ENCODE measurements at regions not wholly inside any gene's neighbourhood (a gene's known extent, or its start where the extent isn't known, plus 50 kb on each side); places are given as distances from the start of the nearest gene placed in this dataset.

DNA sequence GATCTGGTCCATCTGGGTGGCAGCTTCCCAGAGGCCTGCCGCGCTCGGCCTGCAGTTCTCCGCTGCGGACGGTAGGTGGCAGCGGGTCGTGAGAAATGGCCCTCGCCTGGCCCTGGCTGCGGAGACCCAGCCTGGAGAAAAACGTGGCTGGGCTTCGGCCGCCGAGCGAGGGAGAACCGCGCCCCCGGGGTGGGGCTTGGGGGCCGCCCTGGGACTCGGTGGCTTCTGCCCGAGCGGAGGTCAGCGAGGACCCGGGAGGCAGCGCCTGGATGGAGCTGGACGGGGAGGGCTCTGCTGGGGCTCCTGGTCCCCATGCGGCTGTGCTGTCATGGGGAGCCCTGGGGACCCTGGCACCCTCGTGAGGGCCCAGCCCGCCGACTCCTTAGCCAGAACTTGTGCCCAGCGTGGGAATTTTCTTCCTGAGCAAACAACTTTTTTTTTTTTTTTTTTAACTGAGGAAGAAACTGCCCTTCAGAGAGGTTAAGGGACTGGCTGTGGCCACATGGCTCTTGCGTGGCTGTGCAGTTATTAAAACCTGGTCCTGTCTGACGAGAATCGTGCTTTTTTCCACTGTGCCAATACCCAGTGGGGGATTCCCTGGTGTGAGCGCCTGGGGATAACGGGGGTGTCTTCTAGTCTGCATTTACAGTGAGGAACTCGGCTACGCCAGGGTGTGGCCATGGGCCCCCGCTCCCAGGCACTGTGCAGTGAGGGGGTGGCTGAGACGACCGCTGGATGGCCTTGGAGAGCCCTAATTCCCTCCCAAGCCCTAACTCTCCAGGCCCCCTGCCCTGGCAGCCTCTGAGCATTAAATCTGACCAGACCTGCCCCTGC lies 535.6 kb downstream of the INSC start (continued):
- TF ChIP-seq FOXP4 (CRISPR knock-in tag; IDR thresholded peaks at IDR 0.05) (peak; percentile 55), ZNF574 (CRISPR knock-in tag; IDR thresholded peaks at IDR 0.05) (peak; percentile 81), HDAC2 (CRISPR knock-in tag; IDR thresholded peaks at IDR 0.05) (peak; percentile 61), RFXAP (CRISPR knock-in tag; IDR thresholded peaks at IDR 0.05; ENCODE audit: borderline replicate concordance) (peak; percentile 82; the same call in 1 of the 2 replicates), ZFP1 (CRISPR knock-in tag; IDR thresholded peaks at IDR 0.05) (0 out of 2 replicates have a peak, but pooled peaks have one; percentile 43), PREB (CRISPR knock-in tag; IDR thresholded peaks at IDR 0.05) (no peak), ZIK1 (CRISPR knock-in tag; IDR thresholded peaks at IDR 0.05; ENCODE audit: borderline replicate concordance, low read depth) (0 out of 2 replicates have a peak, but pooled peaks have one; percentile 78), CBX1 (IDR thresholded peaks at IDR 0.05; ENCODE audit: low read depth) (peak; percentile 71), HMGXB4 (CRISPR knock-in tag; IDR thresholded peaks at IDR 0.05; ENCODE audit: borderline replicate concordance in 1 of 2, low read depth in 1 of 2) (peak; percentile 70 to 93; a peak in 3 of 4 replicates), DR1 (CRISPR knock-in tag; IDR thresholded peaks at IDR 0.05) (peak; percentile 44; the same call in 1 of the 2 replicates), MXD3 (CRISPR knock-in tag; IDR thresholded peaks at IDR 0.05) (peak; percentile 72; the same call in 1 of the 2 replicates), REPIN1 (CRISPR knock-in tag; IDR thresholded peaks at IDR 0.05; ENCODE audit: borderline replicate concordance, low read depth) (peak; percentile 90; the same call in 1 of the 2 replicates), ZZZ3 (CRISPR knock-in tag; IDR thresholded peaks at IDR 0.05; ENCODE audit: borderline replicate concordance) (0 out of 2 replicates have a peak, but pooled peaks have one; percentile 23)
- TF ChIP-seq, protein P1, sequence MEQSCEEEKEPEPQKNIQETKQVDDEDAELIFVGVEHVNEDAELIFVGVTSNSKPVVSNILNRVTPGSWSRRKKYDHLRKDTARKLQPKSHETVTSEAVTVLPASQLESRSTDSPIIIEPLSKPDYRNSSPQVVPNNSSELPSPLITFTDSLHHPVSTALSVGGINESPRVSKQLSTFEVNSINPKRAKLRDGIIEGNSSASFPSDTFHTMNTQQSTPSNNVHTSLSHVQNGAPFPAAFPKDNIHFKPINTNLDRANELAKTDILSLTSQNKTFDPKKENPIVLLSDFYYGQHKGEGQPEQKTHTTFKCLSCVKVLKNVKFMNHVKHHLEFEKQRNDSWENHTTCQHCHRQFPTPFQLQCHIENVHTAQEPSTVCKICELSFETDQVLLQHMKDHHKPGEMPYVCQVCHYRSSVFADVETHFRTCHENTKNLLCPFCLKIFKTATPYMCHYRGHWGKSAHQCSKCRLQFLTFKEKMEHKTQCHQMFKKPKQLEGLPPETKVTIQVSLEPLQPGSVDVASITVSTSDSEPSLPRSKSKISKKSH (CRISPR knock-in tag; IDR thresholded peaks at IDR 0.05; ENCODE audit: borderline replicate concordance): peak; percentile 92; the same call in 1 of the 2 replicates
- TF ChIP-seq, protein P2, sequence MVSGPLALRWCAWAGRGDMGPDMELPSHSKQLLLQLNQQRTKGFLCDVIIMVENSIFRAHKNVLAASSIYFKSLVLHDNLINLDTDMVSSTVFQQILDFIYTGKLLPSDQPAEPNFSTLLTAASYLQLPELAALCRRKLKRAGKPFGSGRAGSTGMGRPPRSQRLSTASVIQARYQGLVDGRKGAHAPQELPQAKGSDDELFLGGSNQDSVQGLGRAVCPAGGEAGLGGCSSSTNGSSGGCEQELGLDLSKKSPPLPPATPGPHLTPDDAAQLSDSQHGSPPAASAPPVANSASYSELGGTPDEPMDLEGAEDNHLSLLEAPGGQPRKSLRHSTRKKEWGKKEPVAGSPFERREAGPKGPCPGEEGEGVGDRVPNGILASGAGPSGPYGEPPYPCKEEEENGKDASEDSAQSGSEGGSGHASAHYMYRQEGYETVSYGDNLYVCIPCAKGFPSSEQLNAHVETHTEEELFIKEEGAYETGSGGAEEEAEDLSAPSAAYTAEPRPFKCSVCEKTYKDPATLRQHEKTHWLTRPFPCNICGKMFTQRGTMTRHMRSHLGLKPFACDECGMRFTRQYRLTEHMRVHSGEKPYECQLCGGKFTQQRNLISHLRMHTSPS (CRISPR knock-in tag; IDR thresholded peaks at IDR 0.05; ENCODE audit: low read depth): no peak
